ENCODE measurements at regions not wholly inside any gene's neighbourhood (a gene's known extent, or its start where the extent isn't known, plus 50 kb on each side); places are given as distances from the start of the nearest gene placed in this dataset.
"Not testable (repeated sequence)": the region's sequence is repeated elsewhere in the genome, so short reads cannot be mapped to it uniquely, and the experiment has no call there.

DNA sequence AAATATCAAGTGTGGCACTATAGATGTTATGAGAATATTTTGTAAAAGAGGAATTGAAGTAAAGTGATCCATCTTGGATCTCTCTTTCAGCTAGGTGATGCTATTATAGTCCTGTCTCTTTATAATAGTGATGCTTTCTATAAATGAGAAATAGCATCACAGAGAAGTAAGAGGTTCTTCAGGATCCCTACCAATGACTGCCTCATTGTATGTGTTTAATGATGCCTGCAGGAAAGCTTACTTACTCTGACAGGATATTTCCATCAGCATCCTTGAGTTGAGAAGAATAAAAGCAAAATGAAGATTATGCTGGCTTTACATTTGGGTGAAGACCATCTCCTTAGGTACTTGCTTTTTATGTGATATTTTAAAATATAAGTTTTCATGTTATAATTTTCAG, 846.0 kb upstream of the LRFN5 start:
- Histone ChIP-seq H3K9me3 (replicated peaks) (no peaks in the 10 kb centered on the region), H3K4me1 (no peaks in the 10 kb centered on the region), H3K36me3 (no peaks in the 10 kb centered on the region), H3K4me3 (no peak overlapping the region), H3K27ac (no peak overlapping the region), H3K27me3 (no peaks in the 10 kb centered on the region)
- DNase-seq = no peak

DNA sequence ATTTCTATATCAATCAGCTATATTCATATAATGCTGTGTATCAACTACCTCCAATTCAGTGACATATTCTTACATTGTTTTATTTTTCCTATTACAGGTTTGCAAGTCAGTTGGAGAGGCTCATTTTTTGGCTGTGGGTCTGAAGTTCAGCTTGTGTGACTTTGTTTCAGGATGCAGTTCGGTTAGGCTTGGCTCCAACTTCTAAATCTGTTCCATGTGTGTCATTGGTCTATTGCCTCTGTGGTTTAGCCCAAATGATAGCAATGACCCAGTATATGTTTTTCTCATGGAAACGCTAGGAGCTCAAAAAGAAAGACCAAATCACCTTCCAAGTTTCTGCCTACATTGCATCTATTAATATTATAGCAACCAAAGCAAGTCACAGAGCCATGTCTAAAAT, 848.6 kb upstream of the LRFN5 start:
- H3K9me3 ChIP-seq (replicated peaks) = no peaks in the 10 kb centered on the region
- H3K36me3 ChIP-seq = no peaks in the 10 kb centered on the region
- H3K4me3 ChIP-seq = no peak overlapping the region
- H3K27ac ChIP-seq = no peak overlapping the region
- H3K27me3 ChIP-seq = no peaks in the 10 kb centered on the region
- H3K4me1 ChIP-seq = no peaks in the 10 kb centered on the region
- no peak for DNase-seq

DNA sequence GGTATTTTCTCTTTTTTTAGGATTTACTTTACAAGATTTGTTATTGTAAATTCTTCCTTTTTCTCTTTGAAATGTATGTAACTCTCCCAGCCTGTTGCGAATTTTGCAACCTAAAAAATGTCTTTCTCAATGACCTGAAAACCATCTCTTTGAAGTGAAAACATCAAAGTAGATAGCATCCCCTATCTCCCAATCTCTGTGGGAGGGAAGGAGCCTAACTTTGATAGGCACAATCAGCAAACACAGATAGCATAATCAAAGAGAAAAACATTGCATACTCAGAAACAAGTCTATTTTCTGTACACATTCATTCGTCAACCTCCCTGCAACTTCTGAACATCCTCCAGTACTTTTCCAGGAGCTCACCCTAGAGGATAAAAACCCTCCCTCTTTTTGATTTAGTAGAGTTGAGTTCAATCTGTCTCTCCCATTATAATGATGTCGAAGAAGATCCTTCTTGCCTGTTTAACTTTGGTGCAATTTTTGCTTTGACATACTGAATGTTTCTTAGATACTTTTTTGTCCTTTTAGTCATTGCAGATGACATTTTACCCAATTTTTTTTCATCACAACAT, 849.2 kb upstream of the LRFN5 start:
- Histone ChIP-seq H3K9me3 (replicated peaks) (no peaks in the 10 kb centered on the region), H3K27ac (no peak overlapping the region), H3K36me3 (no peaks in the 10 kb centered on the region), H3K27me3 (no peaks in the 10 kb centered on the region), H3K4me3 (no peak overlapping the region), H3K4me1 (no peaks in the 10 kb centered on the region)
- DNase-seq = no peak

DNA sequence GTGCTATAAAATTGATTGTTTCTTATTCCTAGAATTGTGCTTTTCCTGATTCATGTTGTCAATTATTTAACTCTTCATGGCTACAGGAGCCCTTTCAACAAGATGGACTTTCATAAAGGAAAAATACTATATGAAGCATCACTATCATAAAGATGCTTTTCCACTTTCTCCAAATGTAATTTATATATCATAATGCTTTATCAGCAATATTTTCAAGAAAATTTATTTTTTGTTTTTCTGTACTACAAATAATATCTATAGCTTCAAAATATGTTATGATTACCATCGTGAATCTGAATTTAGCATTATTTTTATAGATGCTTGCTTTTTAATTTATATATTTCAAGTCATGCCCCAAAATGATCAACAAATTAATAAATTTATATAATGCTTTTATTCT, 873.5 kb upstream of the LRFN5 start:
- H3K4me1 ChIP-seq = no peaks in the 10 kb centered on the region
- H3K9me3 ChIP-seq (replicated peaks) = no peaks in the 10 kb centered on the region
- DNase-seq = no peak
- H3K27me3 ChIP-seq = no peaks in the 10 kb centered on the region
- H3K27ac ChIP-seq = no peak overlapping the region
- no peak overlapping the region for H3K4me3 ChIP-seq
- H3K36me3 ChIP-seq = no peaks in the 10 kb centered on the region

DNA sequence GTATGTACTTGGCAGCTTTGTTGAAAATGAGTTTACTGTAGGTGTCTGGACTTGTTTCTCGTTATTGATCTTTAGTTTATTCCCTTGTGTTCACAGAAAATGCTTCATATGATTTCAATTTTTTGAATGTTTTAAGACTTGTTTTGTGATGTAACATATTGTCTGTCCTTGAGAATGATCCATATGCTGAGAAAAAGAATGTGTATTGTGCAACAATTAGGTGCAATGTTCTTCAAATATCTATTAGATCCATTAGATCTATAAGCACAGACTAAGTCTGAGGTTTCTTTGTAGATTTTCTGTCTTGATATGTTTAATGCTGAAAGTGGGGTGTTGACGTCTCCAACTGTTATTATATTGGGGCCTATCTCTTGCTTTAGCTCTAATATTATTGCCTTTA, 879.6 kb upstream of the LRFN5 start:
- DNase-seq = no peak
- Histone ChIP-seq H3K9me3 (replicated peaks) (no peaks in the 10 kb centered on the region), H3K4me1 (no peaks in the 10 kb centered on the region), H3K27ac (no peak overlapping the region), H3K36me3 (no peaks in the 10 kb centered on the region; the same call in 1 of the 2 replicates), H3K27me3 (no peaks in the 10 kb centered on the region), H3K4me3 (no peak overlapping the region)

DNA sequence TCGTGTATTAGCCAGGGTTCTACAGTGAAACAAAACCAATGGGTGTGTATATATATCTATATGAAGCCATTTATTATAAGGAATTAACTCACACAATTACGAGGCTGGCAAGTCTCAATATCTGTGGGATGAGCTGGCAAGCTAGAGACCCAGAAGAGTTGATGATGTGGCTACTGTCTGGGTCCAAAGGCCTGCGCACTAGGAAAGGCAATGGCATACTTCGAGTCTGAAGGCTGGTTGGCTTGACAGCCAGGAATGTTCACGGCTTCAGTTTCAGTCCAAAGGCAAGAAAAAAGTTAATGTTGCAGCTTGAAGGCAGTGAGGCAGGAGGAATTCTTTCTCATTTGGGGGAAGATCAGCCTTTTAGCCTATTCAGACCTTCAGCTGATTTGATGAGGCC, 893.3 kb upstream of the LRFN5 start:
- H3K9me3 ChIP-seq (replicated peaks) = no peaks in the 10 kb centered on the region
- no peaks in the 10 kb centered on the region for H3K27me3 ChIP-seq
- no peak overlapping the region for H3K27ac ChIP-seq
- no peaks in the 10 kb centered on the region for H3K4me1 ChIP-seq
- H3K4me3 ChIP-seq = no peak overlapping the region
- no peak for DNase-seq
- H3K36me3 ChIP-seq = no peaks in the 10 kb centered on the region

DNA sequence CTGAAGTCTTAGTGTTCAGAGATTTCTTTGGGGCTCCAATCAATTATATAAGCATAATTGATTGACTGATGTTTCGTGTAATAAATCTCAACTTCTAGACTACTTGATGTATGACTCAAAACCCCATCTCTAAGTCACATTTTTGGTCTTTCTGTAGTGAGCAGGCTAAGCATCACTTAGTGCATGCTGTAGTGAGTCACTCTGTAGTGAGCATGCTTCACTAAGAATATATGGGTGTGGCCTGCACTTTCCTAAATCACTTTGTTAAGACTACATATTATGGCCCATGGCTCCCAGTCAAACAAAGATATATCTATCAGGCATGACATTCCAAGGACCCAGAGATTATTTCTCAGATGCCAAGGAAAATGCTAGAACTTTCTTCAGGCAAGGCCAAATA, 909.4 kb upstream of the LRFN5 start:
- H3K27ac ChIP-seq = no peak overlapping the region
- no peak for DNase-seq
- no peak overlapping the region for H3K4me3 ChIP-seq
- no peaks in the 10 kb centered on the region for H3K9me3 ChIP-seq (replicated peaks)
- no peaks in the 10 kb centered on the region for H3K36me3 ChIP-seq
- no peaks in the 10 kb centered on the region for H3K4me1 ChIP-seq
- no peaks in the 10 kb centered on the region for H3K27me3 ChIP-seq

DNA sequence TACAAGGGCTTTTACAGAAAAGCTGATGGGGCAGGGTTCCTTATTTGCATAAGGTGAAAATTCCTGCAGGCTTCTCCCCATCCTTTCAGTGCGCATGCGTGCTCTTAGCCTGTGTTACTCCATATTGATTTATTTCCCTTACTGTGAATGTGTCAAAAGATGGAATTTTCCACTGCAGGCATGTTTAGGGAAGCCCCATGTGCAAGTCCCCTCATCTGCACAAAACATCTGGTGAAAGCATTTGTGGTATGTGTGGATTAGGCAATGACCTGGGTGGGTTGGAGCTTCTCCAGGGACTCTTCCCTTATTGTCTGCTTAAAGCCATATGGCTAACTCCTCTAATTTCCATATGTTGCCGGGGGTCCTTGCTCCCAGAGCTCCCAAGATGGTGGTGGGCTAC, 912.7 kb upstream of the LRFN5 start:
- Histone ChIP-seq H3K9me3 (replicated peaks) (no peaks in the 10 kb centered on the region), H3K4me1 (no peaks in the 10 kb centered on the region), H3K27ac (no peak overlapping the region), H3K4me3 (no peak overlapping the region), H3K36me3 (no peaks in the 10 kb centered on the region), H3K27me3 (no peaks in the 10 kb centered on the region)
- DNase-seq = no peak

DNA sequence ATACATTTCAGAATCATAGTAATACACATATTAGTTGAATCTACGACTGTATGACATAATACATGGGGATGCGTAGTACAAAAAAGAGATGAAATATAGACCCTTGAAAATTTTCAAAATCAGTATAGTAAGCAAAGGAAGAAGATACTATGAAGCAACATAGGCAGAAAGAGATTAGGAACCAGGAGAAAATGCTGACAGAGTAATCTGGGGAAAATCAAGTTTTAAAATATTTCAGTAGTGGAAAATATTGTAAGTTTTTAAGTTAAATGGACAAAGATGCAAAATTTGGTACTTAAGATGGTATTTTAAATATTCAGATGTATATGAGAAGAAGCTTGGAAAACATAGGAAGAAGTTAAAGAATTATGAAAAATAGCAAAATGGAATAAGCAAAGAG, 915.6 kb upstream of the LRFN5 start:
- no peak overlapping the region for H3K4me3 ChIP-seq
- H3K9me3 ChIP-seq (replicated peaks) = no peaks in the 10 kb centered on the region
- no peaks in the 10 kb centered on the region for H3K36me3 ChIP-seq
- DNase-seq = no peak
- H3K4me1 ChIP-seq = no peaks in the 10 kb centered on the region
- H3K27ac ChIP-seq = no peak overlapping the region
- no peaks in the 10 kb centered on the region for H3K27me3 ChIP-seq

DNA sequence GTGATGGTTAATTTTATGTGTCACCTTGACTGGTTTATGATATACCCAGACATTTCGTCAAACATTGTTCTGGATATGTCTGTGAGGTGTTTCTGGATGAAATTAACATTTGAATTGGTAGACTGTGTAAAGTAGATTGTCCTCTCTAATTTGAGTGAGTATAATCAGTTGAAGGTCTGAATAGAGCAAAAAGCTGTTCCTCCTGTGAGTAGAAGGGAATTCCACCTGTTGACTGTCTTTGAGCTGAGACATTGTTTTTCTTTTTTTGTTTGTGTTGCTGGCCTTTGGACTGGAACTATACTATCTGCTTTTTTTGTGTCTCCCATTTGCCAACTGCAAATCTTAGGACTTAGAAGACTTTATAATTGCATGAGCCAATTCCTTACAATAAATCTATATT, 920.9 kb upstream of the LRFN5 start:
- no peak for DNase-seq
- H3K36me3 ChIP-seq = no peaks in the 10 kb centered on the region
- no peak overlapping the region for H3K4me3 ChIP-seq
- no peaks in the 10 kb centered on the region for H3K9me3 ChIP-seq (replicated peaks)
- no peaks in the 10 kb centered on the region for H3K27me3 ChIP-seq
- no peaks in the 10 kb centered on the region for H3K4me1 ChIP-seq
- no peak overlapping the region for H3K27ac ChIP-seq

DNA sequence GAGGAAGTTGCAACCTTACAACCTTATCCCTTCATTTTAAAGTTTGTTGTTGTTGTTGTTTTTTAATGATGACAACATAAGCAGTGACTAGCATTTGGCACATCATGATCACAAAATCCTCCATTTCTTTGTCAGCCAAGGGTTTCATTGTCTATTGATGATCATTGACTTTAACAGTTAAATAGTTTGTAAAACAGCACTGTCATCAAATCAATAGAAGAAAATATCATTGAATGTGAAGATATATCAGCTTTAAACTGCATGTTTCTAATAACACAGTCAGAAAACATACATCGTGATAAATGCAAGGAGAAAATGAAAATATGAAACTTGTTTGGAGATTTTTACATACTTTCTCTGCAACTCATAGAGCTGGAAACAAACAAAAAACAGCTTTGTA, 922.3 kb upstream of the LRFN5 start:
- H3K27me3 ChIP-seq = no peaks in the 10 kb centered on the region
- H3K36me3 ChIP-seq = no peaks in the 10 kb centered on the region
- no peaks in the 10 kb centered on the region for H3K9me3 ChIP-seq (replicated peaks)
- H3K4me1 ChIP-seq = no peaks in the 10 kb centered on the region
- no peak for DNase-seq
- no peak overlapping the region for H3K27ac ChIP-seq
- no peak overlapping the region for H3K4me3 ChIP-seq

DNA sequence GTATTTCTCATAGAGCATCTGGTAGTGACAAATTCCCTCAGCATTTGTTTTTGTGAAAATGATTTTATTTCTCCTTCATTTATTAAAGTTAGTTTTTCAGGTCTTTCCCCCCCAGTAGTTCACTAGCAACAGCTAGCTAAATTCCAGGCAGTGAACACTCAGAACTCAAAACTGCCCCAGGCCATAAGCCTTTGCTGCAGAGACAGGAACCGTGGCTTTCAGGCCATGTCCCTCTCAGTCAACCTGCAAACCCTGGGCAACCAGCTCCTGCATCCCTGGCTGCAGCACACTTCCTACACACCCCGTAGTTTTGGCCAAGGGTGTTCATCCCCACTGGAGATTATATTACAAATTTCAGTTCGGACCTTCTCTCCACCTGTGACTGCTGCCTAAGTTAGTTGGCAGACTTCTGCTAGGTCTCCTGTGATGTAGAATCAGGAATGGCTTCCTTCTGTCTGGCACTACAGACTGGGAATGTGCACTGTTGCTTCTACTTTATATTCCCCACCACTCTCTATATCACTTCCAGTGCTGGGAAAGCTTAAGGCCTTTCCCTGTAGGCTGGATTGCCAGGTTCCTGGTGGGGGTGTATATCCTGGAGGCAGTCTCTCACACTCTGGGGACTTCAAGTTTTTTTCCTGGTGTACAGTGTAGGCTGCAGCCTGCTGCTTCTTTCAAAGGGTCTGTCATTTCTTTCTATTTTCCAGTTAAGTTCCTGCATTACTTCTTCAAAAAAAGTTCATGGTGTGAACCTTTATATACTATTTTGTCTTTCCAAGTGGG, 924.4 kb upstream of the LRFN5 start:
- no peaks in the 10 kb centered on the region for H3K4me1 ChIP-seq
- H3K36me3 ChIP-seq = no peaks in the 10 kb centered on the region
- H3K27ac ChIP-seq = no peak overlapping the region
- no peak overlapping the region for H3K4me3 ChIP-seq
- H3K9me3 ChIP-seq (replicated peaks) = no peaks in the 10 kb centered on the region
- H3K27me3 ChIP-seq = no peaks in the 10 kb centered on the region
- peak in 1 of 2 experiments; percentile 4 for DNase-seq

DNA sequence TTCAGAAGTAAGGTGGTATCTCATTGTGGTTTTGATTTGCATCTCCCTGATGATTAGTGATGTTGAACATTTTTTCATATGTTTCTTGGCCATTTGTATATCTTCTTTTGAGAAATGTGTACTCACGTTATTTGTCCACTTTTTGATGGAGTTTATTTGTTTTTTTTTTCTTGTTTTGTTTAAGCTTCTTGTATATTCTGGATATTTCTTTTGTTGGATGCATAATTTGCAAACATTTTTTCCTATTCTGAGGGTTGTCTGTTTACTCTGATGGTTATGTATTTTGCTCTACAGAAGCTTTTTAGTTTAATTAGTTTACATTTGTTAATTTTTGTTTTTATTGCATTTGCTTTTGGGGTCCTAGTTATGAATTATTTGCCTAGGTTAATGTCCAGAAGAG, 927.4 kb upstream of the LRFN5 start:
- no peak for DNase-seq
- Histone ChIP-seq H3K27me3 (no peaks in the 10 kb centered on the region), H3K9me3 (replicated peaks) (no peaks in the 10 kb centered on the region)

DNA sequence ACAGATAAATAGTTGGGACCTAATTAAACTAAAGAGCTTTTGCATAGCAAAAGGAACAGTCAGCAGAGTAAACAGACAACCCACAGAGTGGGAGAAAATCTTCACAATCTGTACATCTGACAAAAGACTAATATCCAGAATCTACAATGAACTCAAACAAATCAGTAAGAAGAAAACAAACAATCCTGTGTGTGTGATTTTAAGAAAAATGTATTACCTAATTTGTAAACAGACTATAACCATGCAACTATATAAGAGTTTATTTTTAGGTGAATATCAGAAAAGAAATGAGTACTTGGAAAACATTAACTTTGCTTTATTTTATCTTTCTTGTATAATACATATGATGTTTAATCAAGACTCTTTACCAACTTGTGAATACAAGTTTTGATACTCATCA, 929.5 kb upstream of the LRFN5 start:
- not testable (repeated sequence) for H3K4me3 ChIP-seq; DNase-seq; H3K4me1 ChIP-seq; H3K9me3 ChIP-seq (replicated peaks); H3K36me3 ChIP-seq; H3K27ac ChIP-seq; H3K27me3 ChIP-seq

More for the DNA sequence above, 927.4 kb upstream of the LRFN5 start:
- Histone ChIP-seq H3K4me1 (no peaks in the 10 kb centered on the region), H3K4me3 (no peak overlapping the region), H3K27ac (no peak overlapping the region), H3K36me3 (no peaks in the 10 kb centered on the region)

DNA sequence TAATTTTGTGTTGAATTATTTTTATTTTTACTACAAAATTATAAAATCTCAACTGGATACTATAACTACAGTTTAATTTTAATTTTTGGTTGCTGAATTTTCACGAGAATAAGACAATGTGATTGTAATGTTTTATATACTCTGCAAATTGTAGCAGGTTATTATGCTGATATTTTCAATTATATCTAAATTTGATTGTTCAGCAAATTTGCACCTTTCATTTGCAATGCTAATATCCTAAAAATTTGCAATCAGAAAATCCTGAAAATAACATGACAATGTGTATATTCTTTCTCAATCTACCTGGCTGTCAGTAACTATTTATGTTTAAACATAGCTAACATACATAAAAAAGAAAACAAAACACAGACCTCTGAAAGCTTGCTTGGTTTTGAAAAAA, 932.2 kb upstream of the LRFN5 start:
- no peaks in the 10 kb centered on the region for H3K27me3 ChIP-seq
- no peaks in the 10 kb centered on the region for H3K9me3 ChIP-seq (replicated peaks)
- H3K36me3 ChIP-seq = no peaks in the 10 kb centered on the region
- H3K27ac ChIP-seq = no peak overlapping the region
- no peak for DNase-seq
- no peak overlapping the region for H3K4me3 ChIP-seq
- H3K4me1 ChIP-seq = no peaks in the 10 kb centered on the region

DNA sequence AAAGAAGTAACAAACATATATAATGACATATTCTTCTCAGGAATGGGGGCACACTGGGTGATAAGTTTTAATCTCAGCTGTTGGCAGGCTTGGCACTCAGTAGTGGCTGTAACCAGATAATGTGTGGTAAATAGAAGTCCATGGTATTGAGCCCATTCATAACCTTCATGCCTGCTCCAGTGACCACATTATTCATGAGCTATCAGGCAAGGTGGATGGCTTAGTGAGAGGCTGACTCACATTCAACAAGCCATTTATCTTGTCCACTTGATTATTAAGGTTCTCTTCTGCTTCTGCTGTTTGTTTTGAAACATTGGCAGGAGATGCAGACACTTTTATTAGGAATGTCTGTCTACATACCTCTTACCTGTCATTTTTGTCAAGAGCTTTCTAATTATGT, 950.4 kb upstream of the LRFN5 start:
- Histone ChIP-seq H3K9me3 (replicated peaks) (no peaks in the 10 kb centered on the region), H3K27ac (no peak overlapping the region), H3K4me1 (no peaks in the 10 kb centered on the region), H3K4me3 (no peak overlapping the region), H3K36me3 (no peaks in the 10 kb centered on the region), H3K27me3 (no peaks in the 10 kb centered on the region)
- DNase-seq = no peak

Measured in SJCRH30 (cell line).